ENCODE measurements at regions not wholly inside any gene's neighbourhood (a gene's known extent, or its start where the extent isn't known, plus 50 kb on each side); places are given as distances from the start of the nearest gene placed in this dataset.

DNA sequence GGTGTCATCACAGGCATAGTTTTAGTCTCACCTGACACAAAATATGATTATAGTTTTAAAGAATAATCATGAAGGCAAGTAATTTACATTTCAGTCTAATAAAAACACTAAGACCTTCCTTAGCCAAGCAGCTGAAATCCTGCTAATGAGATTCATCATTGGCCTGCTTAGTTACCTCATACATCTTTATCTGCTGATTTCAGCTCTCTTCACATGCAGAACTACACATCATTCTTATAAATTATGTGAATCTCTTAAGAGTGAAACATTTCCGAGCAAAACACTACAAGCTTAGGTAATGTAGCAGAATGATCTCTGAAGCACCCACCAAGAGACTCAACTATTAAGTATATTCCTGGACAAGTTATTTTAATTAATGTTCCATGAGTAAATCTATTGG is 198.1 kb downstream of the DPY19L2 start:
- intact Hi-C loops (cut with DNase I), result no loop called here
- Histone ChIP-seq H3K9me3 (ENCODE audit: control insufficient read depth in 2 of 3, insufficient read depth in 1 of 3, low read length in 3 of 3) (no peaks in the 10 kb centered on the region), H3K27ac (ENCODE audit: low read depth in 2 of 2, low read length in 2 of 2) (no peak overlapping the region), H3K4me1 (ENCODE audit: control insufficient read depth in 2 of 3, insufficient read depth in 2 of 3, low read depth in 1 of 3, low read length in 3 of 3) (no peaks in the 10 kb centered on the region), H3K27me3 (ENCODE audit: control insufficient read depth, insufficient read depth, low read length) (no peaks in the 10 kb centered on the region), H3K4me3 (ENCODE audit: low read length in 3 of 3) (no peak overlapping the region), H3K36me3 (ENCODE audit: control insufficient read depth in 2 of 3, insufficient read depth in 3 of 3, low read length in 3 of 3) (no peaks in the 10 kb centered on the region), H3K9ac (ENCODE audit: low read length in 3 of 3) (no peak overlapping the region)
- no peak for FAIRE-seq
- TF ChIP-seq, protein P1, sequence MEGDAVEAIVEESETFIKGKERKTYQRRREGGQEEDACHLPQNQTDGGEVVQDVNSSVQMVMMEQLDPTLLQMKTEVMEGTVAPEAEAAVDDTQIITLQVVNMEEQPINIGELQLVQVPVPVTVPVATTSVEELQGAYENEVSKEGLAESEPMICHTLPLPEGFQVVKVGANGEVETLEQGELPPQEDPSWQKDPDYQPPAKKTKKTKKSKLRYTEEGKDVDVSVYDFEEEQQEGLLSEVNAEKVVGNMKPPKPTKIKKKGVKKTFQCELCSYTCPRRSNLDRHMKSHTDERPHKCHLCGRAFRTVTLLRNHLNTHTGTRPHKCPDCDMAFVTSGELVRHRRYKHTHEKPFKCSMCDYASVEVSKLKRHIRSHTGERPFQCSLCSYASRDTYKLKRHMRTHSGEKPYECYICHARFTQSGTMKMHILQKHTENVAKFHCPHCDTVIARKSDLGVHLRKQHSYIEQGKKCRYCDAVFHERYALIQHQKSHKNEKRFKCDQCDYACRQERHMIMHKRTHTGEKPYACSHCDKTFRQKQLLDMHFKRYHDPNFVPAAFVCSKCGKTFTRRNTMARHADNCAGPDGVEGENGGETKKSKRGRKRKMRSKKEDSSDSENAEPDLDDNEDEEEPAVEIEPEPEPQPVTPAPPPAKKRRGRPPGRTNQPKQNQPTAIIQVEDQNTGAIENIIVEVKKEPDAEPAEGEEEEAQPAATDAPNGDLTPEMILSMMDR (IDR thresholded peaks at IDR 0.05; ENCODE audit: borderline replicate concordance, extremely low read depth, insufficient read depth), result no peak
- DNase-seq, result no peak

GRCh38 chr12:63467951-63468350 is 200.3 kb downstream of the DPY19L2 start:
- H3K9me3 ChIP-seq (ENCODE audit: control insufficient read depth in 2 of 3, insufficient read depth in 1 of 3, low read length in 3 of 3), result no peaks in the 10 kb centered on the region
- DNase-seq (no peak), FAIRE-seq (no peak)
- H3K36me3 ChIP-seq (ENCODE audit: control insufficient read depth in 2 of 3, insufficient read depth in 3 of 3, low read length in 3 of 3), result no peaks in the 10 kb centered on the region
- intact Hi-C loops (cut with DNase I), result no loop called here
- TF ChIP-seq, protein P1 (IDR thresholded peaks at IDR 0.05; ENCODE audit: borderline replicate concordance, extremely low read depth, insufficient read depth), result no peak
- H3K27ac ChIP-seq (ENCODE audit: low read depth in 2 of 2, low read length in 2 of 2), result no peak overlapping the region
- no peaks in the 10 kb centered on the region for H3K4me1 ChIP-seq (ENCODE audit: control insufficient read depth in 2 of 3, insufficient read depth in 2 of 3, low read depth in 1 of 3, low read length in 3 of 3)
- no peaks in the 10 kb centered on the region for H3K27me3 ChIP-seq (ENCODE audit: control insufficient read depth, insufficient read depth, low read length)
- no peak overlapping the region for H3K4me3 ChIP-seq (ENCODE audit: low read length in 3 of 3)
- H3K9ac ChIP-seq (ENCODE audit: low read length in 3 of 3), result no peak overlapping the region

GRCh38 chr12:63457857-63458256 is 210.4 kb downstream of the DPY19L2 start:
- Histone ChIP-seq H3K9ac (ENCODE audit: low read length in 3 of 3) (no peak overlapping the region), H3K27me3 (ENCODE audit: control insufficient read depth, insufficient read depth, low read length) (no peaks in the 10 kb centered on the region), H3K36me3 (ENCODE audit: control insufficient read depth in 2 of 3, insufficient read depth in 3 of 3, low read length in 3 of 3) (no peaks in the 10 kb centered on the region), H3K9me3 (ENCODE audit: control insufficient read depth in 2 of 3, insufficient read depth in 1 of 3, low read length in 3 of 3) (peaks cover 0 to 3% (median 0%) of the 10 kb centered on the region in 3 donors), H3K27ac (ENCODE audit: low read depth in 2 of 2, low read length in 2 of 2) (no peak overlapping the region), H3K4me1 (ENCODE audit: control insufficient read depth in 2 of 3, insufficient read depth in 2 of 3, low read depth in 1 of 3, low read length in 3 of 3) (no peaks in the 10 kb centered on the region), H3K4me3 (ENCODE audit: low read length in 3 of 3) (no peak overlapping the region)
- TF ChIP-seq, protein P1 (IDR thresholded peaks at IDR 0.05; ENCODE audit: borderline replicate concordance, extremely low read depth, insufficient read depth), result no peak
- FAIRE-seq (no peak), DNase-seq (no peak)
- intact Hi-C loops (cut with DNase I), result no loop called here

DNA sequence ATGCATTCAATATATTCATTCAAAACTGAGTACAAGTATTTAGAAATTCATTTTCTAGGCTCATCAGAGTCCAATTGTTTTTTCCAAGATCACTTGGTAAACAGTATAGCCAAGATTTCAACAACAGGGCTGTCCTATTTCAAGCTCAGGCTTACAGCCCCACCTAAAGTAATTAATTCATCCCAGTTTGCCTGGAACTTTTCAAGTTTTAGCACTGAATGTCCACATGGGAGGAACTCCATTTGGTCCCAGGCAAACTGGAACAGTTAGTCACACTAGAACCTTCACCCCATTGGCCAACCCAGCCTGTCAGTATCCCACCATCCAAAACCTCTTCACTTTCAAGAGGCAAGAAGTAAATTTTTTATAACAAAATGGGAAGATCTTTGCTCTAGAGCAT is 210.9 kb downstream of the DPY19L2 start:
- no peaks in the 10 kb centered on the region for H3K27me3 ChIP-seq (ENCODE audit: control insufficient read depth, insufficient read depth, low read length)
- H3K9me3 ChIP-seq (ENCODE audit: control insufficient read depth in 2 of 3, insufficient read depth in 1 of 3, low read length in 3 of 3), result peaks cover 0 to 3% (median 0%) of the 10 kb centered on the region in 3 donors
- no peaks in the 10 kb centered on the region for H3K4me1 ChIP-seq (ENCODE audit: control insufficient read depth in 2 of 3, insufficient read depth in 2 of 3, low read depth in 1 of 3, low read length in 3 of 3)
- FAIRE-seq (no peak), DNase-seq (no peak)
- H3K4me3 ChIP-seq (ENCODE audit: low read length in 3 of 3), result no peak overlapping the region
- H3K36me3 ChIP-seq (ENCODE audit: control insufficient read depth in 2 of 3, insufficient read depth in 3 of 3, low read length in 3 of 3), result no peaks in the 10 kb centered on the region
- no peak overlapping the region for H3K27ac ChIP-seq (ENCODE audit: low read depth in 2 of 2, low read length in 2 of 2)
- intact Hi-C loops (cut with DNase I), result no loop called here
- TF ChIP-seq, protein P1 (IDR thresholded peaks at IDR 0.05; ENCODE audit: borderline replicate concordance, extremely low read depth, insufficient read depth), result no peak
- no peak overlapping the region for H3K9ac ChIP-seq (ENCODE audit: low read length in 3 of 3)

All from kidney (tissue), 13 donors.